ENCODE measurements at regions not wholly inside any gene's neighbourhood (a gene's known extent, or its start where the extent isn't known, plus 50 kb on each side); places are given as distances from the start of the nearest gene placed in this dataset.

DNA sequence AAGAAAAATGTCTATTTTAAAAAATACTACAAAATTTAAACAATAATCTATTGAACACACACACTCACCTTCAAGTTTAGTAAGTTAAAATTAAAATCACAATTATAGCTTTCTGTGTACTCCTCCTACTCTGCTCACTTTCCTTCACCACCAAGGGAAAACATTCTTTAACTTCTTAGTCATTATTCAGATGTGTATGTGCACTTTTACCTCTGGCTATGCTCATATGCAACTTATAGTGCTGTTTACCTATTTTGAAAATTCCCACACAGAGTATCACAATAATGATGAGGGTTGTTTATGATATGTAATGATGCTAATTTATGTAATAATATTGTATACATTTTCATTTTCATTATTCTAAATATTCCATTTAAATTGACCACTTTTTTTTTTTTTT lies 661.4 kb downstream of the MRPL39 start:
- no peak overlapping the region for H3K4me3 ChIP-seq (ENCODE audit: low read depth, poor library complexity, severe bottlenecking)
- DNase-seq (ENCODE audit: low spot score in 2 of 2): no peak
- no peak for TF ChIP-seq POLR2A (IDR thresholded peaks at IDR 0.05)
- TF ChIP-seq, protein P1, sequence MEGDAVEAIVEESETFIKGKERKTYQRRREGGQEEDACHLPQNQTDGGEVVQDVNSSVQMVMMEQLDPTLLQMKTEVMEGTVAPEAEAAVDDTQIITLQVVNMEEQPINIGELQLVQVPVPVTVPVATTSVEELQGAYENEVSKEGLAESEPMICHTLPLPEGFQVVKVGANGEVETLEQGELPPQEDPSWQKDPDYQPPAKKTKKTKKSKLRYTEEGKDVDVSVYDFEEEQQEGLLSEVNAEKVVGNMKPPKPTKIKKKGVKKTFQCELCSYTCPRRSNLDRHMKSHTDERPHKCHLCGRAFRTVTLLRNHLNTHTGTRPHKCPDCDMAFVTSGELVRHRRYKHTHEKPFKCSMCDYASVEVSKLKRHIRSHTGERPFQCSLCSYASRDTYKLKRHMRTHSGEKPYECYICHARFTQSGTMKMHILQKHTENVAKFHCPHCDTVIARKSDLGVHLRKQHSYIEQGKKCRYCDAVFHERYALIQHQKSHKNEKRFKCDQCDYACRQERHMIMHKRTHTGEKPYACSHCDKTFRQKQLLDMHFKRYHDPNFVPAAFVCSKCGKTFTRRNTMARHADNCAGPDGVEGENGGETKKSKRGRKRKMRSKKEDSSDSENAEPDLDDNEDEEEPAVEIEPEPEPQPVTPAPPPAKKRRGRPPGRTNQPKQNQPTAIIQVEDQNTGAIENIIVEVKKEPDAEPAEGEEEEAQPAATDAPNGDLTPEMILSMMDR (IDR thresholded peaks at IDR 0.05): no peak
- intact Hi-C loops (cut with DNase I; ENCODE audit: low total_unique reads): no loop called here

DNA sequence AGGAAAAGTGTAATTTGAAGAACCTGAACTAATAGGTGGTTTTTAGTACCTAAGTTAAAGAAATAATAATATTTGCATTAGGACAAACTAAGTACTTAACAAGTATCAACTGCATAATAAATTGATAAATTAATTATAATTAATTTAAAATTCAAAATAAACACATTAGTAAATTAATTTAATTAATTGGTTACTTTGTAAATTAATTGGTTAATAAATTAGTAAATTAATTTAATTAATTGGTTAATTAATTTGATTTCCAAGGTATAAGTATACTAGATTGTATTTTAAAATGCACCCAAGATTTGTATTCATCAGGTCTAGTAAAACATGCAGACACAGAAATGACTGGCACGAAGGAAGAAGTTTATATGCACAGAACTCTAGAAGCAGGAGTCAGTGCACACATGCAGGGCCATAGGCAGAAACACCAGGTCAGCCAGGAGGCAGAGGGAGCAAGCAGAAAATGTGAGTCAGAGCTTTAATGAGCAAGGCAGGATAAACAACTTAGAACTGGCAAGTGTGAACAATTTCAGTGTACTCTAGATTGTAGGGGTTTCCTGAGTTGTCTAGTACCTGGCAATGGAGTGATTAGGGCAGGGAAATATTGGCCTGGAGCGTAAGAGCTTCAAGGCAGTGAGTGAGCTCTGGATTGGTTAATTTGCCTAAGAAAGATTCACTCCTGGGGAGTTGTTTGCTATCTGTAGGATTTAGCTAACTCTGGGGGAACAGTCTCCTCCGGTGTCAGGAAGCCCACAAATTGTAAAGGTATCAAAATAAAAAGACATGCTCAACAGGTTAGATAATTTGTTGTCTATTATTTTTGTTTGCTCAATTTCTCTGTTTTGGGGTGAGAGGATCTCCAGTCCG lies 665.7 kb downstream of the MRPL39 start:
- 41 to 52% methylated on average over 4 of the region's 4 CpGs for WGBS, 2 donors
- H3K4me3 ChIP-seq (ENCODE audit: low read depth, poor library complexity, severe bottlenecking): no peak overlapping the region
- intact Hi-C loops (cut with DNase I; ENCODE audit: low total_unique reads): no loop called here
- no peak for TF ChIP-seq POLR2A (IDR thresholded peaks at IDR 0.05)
- TF ChIP-seq, protein P1 (IDR thresholded peaks at IDR 0.05): no peak
- peak in 1 of 2 donors; percentile 23 for DNase-seq (ENCODE audit: low spot score in 2 of 2)

DNA sequence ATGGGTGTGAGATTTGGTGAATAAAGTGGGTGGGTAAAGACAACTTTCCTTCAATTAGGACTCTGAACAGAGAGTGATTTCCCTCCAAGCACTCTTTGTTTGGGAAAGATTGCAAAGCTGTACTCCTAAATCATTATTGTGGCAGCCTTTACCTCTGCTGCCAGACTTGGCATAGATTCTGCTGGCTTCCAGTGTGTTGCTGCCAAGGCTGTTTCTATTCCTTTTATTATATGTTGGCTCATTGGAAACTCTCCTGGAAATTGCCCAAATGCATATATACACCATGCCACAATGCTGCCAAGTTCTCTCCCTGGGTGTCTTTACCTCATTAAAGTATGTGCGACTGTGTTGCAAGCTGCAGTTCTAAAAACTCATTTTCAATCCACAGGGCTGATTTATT lies 668.0 kb downstream of the MRPL39 start:
- intact Hi-C loops (cut with DNase I; ENCODE audit: low total_unique reads): no loop called here
- DNase-seq (ENCODE audit: low spot score in 2 of 2): peak in 1 of 2 donors; percentile 21
- H3K4me3 ChIP-seq (ENCODE audit: low read depth, poor library complexity, severe bottlenecking): no peak overlapping the region
- TF ChIP-seq POLR2A (IDR thresholded peaks at IDR 0.05): no peak
- 38 to 60% methylated on average over 1 of the region's 1 CpG for WGBS, 2 donors

DNA sequence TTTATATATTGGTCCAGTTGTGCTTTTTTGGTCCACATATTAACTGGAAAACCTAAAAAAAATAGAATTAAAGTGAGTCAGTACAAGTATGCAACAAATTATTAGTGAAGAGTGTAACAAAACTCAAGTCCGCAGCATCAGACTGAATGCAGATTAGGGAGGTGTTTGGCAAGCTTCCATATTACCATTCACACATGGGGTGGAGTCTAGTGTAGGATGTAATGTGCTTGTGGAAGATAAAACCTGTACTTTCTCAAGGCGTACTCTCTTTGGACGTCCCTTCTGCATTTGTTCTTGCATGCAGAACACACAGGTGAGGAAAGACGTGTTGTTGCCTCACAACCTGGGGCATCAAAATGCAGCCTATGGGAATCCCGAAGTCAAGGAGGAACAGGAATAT lies 668.7 kb downstream of the MRPL39 start:
- H3K4me3 ChIP-seq (ENCODE audit: low read depth, poor library complexity, severe bottlenecking): no peak overlapping the region
- 48 to 52% methylated on average over 5 of the region's 5 CpGs for WGBS, 2 donors
- no peak for TF ChIP-seq POLR2A (IDR thresholded peaks at IDR 0.05)
- TF ChIP-seq, protein P1 (IDR thresholded peaks at IDR 0.05): no peak
- intact Hi-C loops (cut with DNase I; ENCODE audit: low total_unique reads): no loop called here
- peak in 1 of 2 donors; percentile 18 for DNase-seq (ENCODE audit: low spot score in 2 of 2)

DNA sequence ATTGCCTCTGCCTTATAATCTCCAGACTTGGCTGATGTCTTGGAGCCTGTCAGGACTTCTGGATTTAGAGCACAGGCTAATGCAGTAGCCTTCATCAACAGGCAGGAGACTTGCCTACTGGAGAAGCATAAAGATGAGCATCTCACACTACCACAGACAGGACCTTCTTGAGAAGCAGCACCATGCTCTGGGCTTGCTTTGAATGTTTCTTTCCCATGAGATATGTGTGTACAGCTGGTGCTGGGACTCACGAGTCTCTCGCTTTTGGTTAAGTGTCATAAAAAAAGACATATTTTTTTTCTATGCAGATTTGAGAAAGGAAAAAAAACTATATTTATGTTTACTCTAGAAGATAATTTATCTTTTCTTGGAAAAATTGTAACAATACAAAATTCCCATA lies 671.3 kb downstream of the MRPL39 start:
- H3K4me3 ChIP-seq (ENCODE audit: low read depth, poor library complexity, severe bottlenecking): no peak overlapping the region
- DNase-seq (ENCODE audit: low spot score in 2 of 2): no peak
- TF ChIP-seq, protein P1 (IDR thresholded peaks at IDR 0.05): no peak
- no peak for TF ChIP-seq POLR2A (IDR thresholded peaks at IDR 0.05)
- WGBS, 2 donors: 69% methylated on average over 2 of the region's 2 CpGs
- intact Hi-C loops (cut with DNase I; ENCODE audit: low total_unique reads): no loop called here

DNA sequence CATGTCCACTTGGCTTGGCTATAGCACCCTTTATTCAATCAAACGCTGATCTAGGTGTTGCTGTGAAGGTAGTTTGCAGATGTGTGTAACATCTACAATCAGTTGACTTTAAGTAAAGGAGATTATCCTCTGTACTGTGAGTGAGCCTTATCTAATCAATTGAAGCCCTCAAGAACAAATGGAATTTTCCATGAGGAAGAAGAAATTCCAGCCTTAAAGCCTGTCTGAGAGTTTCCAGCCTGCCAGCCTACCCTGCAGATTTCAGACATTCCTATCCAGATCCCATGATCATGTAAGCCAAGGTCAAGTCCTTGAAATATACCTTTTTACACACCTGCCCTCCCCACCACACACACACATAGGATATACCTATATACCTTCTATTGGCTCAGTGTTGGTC lies 696.7 kb downstream of the MRPL39 start:
- no peak for DNase-seq (ENCODE audit: low spot score in 2 of 2)
- 88% methylated on average over 1 of the region's 1 CpG for WGBS, 2 donors
- no peak for TF ChIP-seq POLR2A (IDR thresholded peaks at IDR 0.05)
- TF ChIP-seq, protein P1 (IDR thresholded peaks at IDR 0.05): no peak
- intact Hi-C loops (cut with DNase I; ENCODE audit: low total_unique reads): no loop called here
- no peak overlapping the region for H3K4me3 ChIP-seq (ENCODE audit: low read depth, poor library complexity, severe bottlenecking)

Data from lower leg skin (tissue), 4 donors.